ENCODE measurements at regions not wholly inside any gene's neighbourhood (a gene's known extent, or its start where the extent isn't known, plus 50 kb on each side); places are given as distances from the start of the nearest gene placed in this dataset.

DNA sequence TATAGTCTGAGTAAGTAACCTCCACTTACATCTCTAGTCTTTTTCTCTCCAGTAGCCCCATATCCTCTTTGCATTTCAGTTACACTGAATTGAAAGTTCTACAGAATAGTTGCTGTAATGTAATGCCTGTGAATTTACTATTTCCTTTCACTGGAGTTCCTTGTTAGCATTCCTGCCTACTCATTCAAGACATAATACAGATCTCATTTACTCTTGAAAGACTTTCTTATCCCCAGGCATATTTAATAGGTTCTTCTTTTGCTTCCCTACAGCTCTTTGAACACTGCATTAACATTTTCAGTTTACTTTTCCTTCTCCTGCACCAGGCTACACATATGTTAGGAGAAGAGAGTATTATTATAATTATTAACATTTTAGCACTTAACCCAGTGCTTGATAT lies 87.6 kb upstream of the OR13F1 start:
- TF ChIP-seq EZH2 (IDR thresholded peaks at IDR 0.05; ENCODE audit: insufficient read depth, poor library complexity, severe bottlenecking): no peak
- no peak for TF ChIP-seq EZH2phosphoT487 (IDR thresholded peaks at IDR 0.05; ENCODE audit: insufficient read depth, low read depth)
